ENCODE measurements at regions not wholly inside any gene's neighbourhood (a gene's known extent, or its start where the extent isn't known, plus 50 kb on each side); places are given as distances from the start of the nearest gene placed in this dataset.

DNA sequence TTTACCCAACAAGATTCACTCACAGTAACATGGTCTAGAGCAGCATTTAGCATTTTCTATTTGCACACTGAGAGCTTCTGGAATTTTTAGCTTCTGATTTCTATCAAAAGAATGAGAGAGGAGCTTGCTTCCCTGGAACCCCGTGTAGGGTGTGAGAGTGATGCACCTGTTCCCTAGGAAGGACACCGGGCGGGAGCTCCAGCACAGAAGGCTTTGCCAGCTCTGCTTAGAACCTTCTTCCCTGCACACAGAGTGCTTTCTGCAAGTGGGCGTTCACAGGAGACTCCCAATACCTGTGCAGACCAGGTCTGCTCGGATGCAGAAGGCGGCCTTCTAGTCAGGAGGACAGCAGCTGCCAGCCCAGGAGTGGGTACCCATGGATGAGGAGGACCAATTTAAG, 217.3 kb downstream of the TBXT start:
- Histone ChIP-seq H3K27me3 (peaks cover 8% of the 10 kb centered on the region), H3K27ac (no peak overlapping the region), H3K36me3 (no peaks in the 10 kb centered on the region), H3K4me3 (no peak overlapping the region), H3K9me3 (ENCODE audit: low read depth) (no peaks in the 10 kb centered on the region), H3K4me1 (ENCODE audit: low read depth) (no peaks in the 10 kb centered on the region)
- DNase-seq (ENCODE audit: low read depth in 1 of 2, low spot score in 1 of 2), result no peak
- TF ChIP-seq, protein P1, sequence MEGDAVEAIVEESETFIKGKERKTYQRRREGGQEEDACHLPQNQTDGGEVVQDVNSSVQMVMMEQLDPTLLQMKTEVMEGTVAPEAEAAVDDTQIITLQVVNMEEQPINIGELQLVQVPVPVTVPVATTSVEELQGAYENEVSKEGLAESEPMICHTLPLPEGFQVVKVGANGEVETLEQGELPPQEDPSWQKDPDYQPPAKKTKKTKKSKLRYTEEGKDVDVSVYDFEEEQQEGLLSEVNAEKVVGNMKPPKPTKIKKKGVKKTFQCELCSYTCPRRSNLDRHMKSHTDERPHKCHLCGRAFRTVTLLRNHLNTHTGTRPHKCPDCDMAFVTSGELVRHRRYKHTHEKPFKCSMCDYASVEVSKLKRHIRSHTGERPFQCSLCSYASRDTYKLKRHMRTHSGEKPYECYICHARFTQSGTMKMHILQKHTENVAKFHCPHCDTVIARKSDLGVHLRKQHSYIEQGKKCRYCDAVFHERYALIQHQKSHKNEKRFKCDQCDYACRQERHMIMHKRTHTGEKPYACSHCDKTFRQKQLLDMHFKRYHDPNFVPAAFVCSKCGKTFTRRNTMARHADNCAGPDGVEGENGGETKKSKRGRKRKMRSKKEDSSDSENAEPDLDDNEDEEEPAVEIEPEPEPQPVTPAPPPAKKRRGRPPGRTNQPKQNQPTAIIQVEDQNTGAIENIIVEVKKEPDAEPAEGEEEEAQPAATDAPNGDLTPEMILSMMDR (IDR thresholded peaks at IDR 0.05; ENCODE audit: low read depth, low read length), result no peak

DNA sequence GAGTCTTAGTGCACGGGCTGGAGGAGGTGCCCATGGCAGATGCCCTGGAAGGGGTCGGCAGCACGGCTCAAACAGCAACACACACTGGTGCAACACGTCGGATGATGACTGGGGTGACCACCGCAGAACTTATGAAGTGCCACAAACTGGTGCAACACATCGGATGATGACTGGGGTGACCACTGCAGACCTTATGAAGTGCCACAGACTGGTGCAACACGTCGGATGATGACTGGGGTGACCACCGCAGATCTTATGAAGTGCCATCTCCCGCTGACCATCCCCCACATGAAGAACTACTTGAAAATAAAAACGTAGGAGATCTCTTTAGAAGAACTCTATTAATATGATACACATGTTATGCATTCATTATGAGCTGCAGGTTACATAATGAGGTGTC, 218.3 kb downstream of the TBXT start:
- TF ChIP-seq, protein P1 (IDR thresholded peaks at IDR 0.05; ENCODE audit: low read depth, low read length), result no peak
- no peak for DNase-seq (ENCODE audit: low read depth in 1 of 2, low spot score in 1 of 2)
- peaks cover 8% of the 10 kb centered on the region for H3K27me3 ChIP-seq
- no peaks in the 10 kb centered on the region for H3K4me1 ChIP-seq (ENCODE audit: low read depth)
- H3K27ac ChIP-seq, result no peak overlapping the region
- no peak overlapping the region for H3K4me3 ChIP-seq
- no peaks in the 10 kb centered on the region for H3K36me3 ChIP-seq
- H3K9me3 ChIP-seq (ENCODE audit: low read depth), result no peaks in the 10 kb centered on the region

DNA sequence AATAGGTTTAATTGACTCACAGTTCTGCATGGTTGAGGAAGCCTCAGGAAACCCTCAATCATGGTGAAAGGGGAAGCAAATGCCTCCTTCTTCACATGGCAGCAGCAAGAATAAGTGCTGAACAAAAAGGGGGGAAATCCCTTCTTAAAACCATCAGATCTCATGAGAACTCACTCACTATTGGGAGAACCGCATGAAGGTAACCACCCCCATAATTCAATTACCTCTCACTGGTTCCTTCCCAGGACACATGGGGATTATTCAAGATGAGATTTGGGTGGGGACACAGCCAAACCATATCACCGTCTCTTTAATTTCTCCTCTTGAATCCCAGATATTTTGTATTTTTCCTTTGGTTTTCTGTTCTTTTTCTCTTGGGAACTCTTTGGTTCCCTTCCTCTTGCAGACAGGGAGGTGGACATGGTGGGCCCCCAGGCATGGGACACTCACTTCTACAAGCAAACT, 223.6 kb downstream of the TBXT start:
- Histone ChIP-seq H3K4me3 (no peak overlapping the region), H3K9me3 (ENCODE audit: low read depth) (no peaks in the 10 kb centered on the region), H3K27me3 (no peaks in the 10 kb centered on the region), H3K36me3 (no peaks in the 10 kb centered on the region), H3K4me1 (ENCODE audit: low read depth) (no peaks in the 10 kb centered on the region), H3K27ac (no peak overlapping the region)
- DNase-seq (ENCODE audit: low read depth in 1 of 2, low spot score in 1 of 2), result no peak
- TF ChIP-seq, protein P1 (IDR thresholded peaks at IDR 0.05; ENCODE audit: low read depth, low read length), result no peak

DNA sequence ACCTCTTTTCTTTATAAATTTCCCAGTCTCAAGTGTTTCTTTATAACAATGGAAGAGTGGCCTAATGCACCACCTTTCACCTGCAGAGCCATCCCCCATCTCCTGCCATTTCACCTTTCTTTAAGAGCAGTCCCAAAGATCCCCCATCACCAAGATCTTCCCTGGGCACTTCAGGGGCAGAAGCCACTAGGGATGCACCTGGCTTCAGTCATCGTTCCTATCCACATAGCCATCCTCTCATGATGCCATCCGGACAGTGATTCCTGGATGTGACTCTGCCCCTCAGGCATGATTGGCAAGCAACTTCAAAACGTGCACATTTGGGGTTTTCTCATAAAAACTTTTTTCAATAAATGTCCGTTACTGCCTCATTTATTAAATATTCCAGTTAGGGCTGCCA, 225.9 kb downstream of the TBXT start:
- TF ChIP-seq, protein P1 (IDR thresholded peaks at IDR 0.05; ENCODE audit: low read depth, low read length), result no peak
- no peak for DNase-seq (ENCODE audit: low read depth in 1 of 2, low spot score in 1 of 2)
- H3K4me1 ChIP-seq (ENCODE audit: low read depth), result no peaks in the 10 kb centered on the region
- no peak overlapping the region for H3K27ac ChIP-seq
- H3K4me3 ChIP-seq, result no peak overlapping the region
- no peaks in the 10 kb centered on the region for H3K9me3 ChIP-seq (ENCODE audit: low read depth)
- no peaks in the 10 kb centered on the region for H3K27me3 ChIP-seq
- H3K36me3 ChIP-seq, result no peaks in the 10 kb centered on the region

DNA sequence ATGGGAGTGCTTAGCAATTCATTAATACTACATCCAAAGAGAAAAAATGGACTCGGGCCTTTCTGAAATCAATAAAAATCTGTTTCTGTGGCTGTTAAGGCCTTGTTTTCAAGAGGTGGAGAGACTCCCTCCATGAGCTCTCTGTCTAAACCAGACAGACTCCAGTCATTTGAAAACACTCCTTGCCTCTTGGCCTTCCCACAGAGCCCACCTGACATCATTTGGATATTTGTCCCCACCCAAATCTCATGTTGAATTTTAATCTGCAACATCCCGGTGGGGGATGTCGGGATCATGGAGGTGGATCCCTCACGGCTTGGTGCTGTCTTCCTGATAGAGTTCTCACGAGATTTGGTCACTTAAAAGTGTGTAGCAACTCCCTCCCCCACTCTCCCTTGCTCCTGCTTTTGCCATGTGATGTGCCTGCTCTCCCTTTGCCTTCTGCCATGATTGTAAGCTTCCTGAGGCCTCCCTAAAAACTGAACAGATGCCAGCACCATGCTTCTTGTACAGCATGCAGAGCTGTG, 226.3 kb downstream of the TBXT start:
- H3K4me3 ChIP-seq, result no peak overlapping the region
- no peaks in the 10 kb centered on the region for H3K36me3 ChIP-seq
- TF ChIP-seq, protein P1 (IDR thresholded peaks at IDR 0.05; ENCODE audit: low read depth, low read length), result no peak
- H3K27me3 ChIP-seq, result no peaks in the 10 kb centered on the region
- no peaks in the 10 kb centered on the region for H3K9me3 ChIP-seq (ENCODE audit: low read depth)
- H3K4me1 ChIP-seq (ENCODE audit: low read depth), result no peaks in the 10 kb centered on the region
- no peak overlapping the region for H3K27ac ChIP-seq
- no peak for DNase-seq (ENCODE audit: low read depth in 1 of 2, low spot score in 1 of 2)

DNA sequence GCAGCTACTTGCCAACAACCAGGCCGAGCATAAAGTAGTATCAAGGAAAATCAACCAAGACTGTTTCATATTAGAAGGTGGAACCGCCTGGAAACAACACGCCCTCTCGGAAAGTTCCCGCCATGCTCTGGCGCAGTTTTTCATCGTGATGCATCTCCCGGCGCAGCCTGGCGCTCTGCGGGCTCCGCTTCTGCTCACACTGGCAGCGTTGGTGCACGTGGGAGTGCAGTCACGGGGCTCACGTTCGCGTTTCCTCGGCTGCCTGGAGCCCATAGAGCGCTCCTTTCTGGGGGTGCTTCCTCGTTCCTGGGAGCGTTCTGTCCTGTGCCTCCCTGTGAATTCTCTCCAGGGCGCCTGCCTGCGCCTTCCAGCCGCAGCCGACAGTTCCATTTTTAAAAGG, 227.3 kb downstream of the TBXT start:
- H3K27ac ChIP-seq, result no peak overlapping the region
- H3K4me3 ChIP-seq, result no peak overlapping the region
- no peaks in the 10 kb centered on the region for H3K36me3 ChIP-seq
- no peaks in the 10 kb centered on the region for H3K9me3 ChIP-seq (ENCODE audit: low read depth)
- no peak for DNase-seq (ENCODE audit: low read depth in 1 of 2, low spot score in 1 of 2)
- H3K27me3 ChIP-seq, result no peaks in the 10 kb centered on the region
- TF ChIP-seq, protein P1 (IDR thresholded peaks at IDR 0.05; ENCODE audit: low read depth, low read length), result no peak
- H3K4me1 ChIP-seq (ENCODE audit: low read depth), result no peaks in the 10 kb centered on the region
